ENCODE measurements at regions not wholly inside any gene's neighbourhood (a gene's known extent, or its start where the extent isn't known, plus 50 kb on each side); places are given as distances from the start of the nearest gene placed in this dataset.

- TF ChIP-seq TAF1 (IDR thresholded peaks at IDR 0.05; ENCODE audit: low read depth, low read length) (no peak), POLR2A (IDR thresholded peaks at IDR 0.05; ENCODE audit: low read depth, low read length) (no peak), POLR2AphosphoS5 (IDR thresholded peaks at IDR 0.05; ENCODE audit: low read depth, low read length) (no peak), POU2F2 (IDR thresholded peaks at IDR 0.05; ENCODE audit: low read depth, low read length) (no peak), PAX5 (IDR thresholded peaks at IDR 0.05; ENCODE audit: insufficient read depth, low read length, severe bottlenecking) (no peak)
Observed at GRCh38 chr15:69782139-69782658, 315.5 kb downstream of the TLE3 start.
